ENCODE measurements at regions not wholly inside any gene's neighbourhood (a gene's known extent, or its start where the extent isn't known, plus 50 kb on each side); places are given as distances from the start of the nearest gene placed in this dataset.

DNA sequence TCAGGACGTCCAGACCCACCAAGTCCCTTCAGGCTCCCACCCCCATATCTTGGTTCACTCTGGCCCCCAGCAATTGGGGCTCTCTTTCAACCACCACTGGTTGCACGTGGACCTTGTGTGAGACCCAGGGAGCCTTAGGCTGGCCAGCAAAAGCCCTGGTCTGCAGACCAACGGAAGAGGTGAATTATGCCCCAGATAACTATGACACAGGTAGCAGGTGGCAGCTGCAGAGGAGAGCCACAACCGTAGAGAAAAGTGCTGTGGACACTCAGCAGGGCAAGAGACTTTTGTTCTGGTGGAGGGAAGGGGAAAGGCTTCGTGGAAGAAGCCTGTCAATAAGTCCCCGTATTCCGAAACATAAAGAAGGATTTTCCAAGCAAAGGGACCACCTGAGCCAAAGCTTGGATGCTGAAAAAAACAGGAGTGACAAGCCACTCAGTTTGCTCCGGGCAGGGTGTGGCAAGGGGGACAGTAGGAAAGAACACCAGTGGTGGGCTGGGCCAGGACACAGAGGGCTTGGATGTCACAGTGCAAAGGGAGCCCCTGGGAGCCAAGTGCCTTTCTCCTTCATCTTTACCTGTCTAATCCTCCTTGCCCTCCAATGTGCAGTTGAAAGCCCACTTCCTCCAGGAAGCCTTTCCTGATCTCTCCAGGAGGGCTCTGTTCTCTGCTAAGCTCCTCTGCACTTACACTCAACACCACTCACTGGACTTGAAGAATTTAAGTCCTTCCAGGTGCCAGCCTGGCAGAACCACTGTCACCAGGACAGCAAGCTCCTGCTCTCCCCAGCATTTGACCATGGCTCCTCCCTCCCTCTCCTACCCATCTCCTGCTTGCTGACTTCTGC lies 264.7 kb downstream of the BUD13 start:
- TF ChIP-seq, protein P1, sequence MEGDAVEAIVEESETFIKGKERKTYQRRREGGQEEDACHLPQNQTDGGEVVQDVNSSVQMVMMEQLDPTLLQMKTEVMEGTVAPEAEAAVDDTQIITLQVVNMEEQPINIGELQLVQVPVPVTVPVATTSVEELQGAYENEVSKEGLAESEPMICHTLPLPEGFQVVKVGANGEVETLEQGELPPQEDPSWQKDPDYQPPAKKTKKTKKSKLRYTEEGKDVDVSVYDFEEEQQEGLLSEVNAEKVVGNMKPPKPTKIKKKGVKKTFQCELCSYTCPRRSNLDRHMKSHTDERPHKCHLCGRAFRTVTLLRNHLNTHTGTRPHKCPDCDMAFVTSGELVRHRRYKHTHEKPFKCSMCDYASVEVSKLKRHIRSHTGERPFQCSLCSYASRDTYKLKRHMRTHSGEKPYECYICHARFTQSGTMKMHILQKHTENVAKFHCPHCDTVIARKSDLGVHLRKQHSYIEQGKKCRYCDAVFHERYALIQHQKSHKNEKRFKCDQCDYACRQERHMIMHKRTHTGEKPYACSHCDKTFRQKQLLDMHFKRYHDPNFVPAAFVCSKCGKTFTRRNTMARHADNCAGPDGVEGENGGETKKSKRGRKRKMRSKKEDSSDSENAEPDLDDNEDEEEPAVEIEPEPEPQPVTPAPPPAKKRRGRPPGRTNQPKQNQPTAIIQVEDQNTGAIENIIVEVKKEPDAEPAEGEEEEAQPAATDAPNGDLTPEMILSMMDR (conservative IDR thresholded peaks at IDR 0.05; ENCODE audit: low read depth, low read length): no peak
- no peak for DNase-seq (ENCODE audit: low read depth)
- no peak overlapping the region for H3K4me3 ChIP-seq (ENCODE audit: low read length)

DNA sequence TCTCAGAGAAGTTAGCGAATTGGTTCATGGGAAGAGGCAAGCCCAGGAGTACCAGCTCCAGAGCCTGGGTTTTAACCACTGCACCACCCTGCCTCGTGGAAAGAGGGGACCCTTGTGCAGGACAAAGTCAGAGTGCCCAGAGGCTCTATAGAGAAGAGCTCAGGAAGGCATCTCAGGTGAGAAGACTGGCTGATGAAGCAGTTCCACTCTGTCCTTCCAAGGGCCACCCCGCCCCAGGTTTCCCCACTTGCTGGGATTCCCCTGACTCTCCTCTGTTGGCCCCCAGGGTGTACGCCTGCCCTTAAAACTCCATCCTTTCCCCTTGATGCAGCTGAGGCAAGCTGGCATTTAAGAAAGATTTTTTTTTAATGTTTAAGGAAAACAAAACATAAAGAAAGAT lies 265.8 kb downstream of the BUD13 start:
- TF ChIP-seq, protein P1 (conservative IDR thresholded peaks at IDR 0.05; ENCODE audit: low read depth, low read length): no peak
- no peak overlapping the region for H3K4me3 ChIP-seq (ENCODE audit: low read length)
- DNase-seq (ENCODE audit: low read depth): no peak

DNA sequence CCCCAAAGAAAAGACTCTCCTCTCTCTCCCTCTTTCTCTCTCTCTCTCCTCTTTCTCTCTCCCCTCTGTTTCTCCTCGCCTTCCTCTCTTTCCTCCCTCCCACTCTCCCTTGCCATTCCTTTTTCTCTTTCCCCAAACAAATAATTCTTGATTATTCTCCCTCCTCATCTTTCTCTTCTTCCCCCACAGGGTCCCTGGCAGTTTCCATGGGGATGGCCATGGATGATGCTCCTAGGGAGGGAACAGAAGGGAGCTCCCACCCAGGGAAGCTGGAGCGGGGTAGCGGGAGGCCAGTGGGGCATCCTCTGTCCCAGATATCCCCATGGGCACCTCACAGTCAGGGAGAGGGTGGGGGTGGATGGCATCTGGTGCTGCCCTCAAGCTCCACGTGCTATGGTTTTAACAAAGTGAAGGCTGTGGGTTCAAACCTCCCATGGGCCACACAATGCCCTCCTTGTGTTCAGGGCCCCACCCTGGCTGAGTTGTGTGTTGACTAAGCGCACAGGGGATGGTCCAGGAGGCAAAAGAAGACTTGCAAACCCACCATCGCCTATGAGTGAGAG lies 266.4 kb downstream of the BUD13 start:
- no peak overlapping the region for H3K4me3 ChIP-seq (ENCODE audit: low read length)
- no peak for DNase-seq (ENCODE audit: low read depth)
- TF ChIP-seq, protein P1 (conservative IDR thresholded peaks at IDR 0.05; ENCODE audit: low read depth, low read length): no peak

DNA sequence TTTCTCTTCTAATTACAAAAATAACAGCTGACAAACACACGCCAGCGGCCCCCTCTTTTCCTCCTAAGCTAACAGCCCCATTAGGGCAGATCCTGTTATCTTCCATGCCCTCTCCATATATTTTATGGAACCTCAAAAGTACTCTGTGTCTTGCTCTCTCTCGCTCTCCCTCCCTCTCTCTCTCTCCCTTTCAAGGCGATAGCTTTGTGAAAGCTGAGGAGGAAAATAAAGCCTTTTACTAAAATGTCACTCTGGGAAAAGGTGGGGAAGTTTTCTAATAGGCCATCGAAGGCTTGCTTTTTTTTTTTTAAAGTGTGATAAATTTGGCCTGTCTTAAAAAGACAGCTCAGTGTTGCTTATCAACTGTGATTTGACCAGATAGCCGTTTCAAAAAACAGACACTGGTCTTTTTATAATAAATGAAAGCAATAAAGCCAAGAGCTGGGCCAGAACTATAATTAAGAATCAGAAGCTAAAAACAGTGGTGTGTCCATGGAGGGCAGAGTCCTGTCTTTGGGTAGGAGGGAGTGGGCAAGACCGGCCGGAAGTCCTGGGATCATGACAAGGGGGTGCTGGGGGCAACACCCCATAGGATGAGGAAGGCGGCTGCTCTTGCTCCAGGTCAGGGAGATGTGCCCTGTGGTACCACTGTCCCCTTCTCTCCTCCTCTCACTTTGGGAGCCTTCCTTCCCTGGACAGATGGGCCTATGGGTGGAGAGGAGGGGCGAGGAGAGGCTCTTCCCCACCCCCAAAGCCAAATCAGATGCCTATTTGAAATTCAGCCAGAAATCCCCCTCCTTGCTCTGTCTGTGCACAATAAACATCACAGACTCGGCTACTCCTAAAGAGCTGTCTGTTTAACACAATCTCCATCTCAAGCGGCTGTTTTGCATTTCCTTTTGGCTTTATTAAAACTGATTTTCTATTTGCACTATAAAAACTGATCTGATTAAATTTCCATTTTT lies 267.2 kb downstream of the BUD13 start:
- no peak for DNase-seq (ENCODE audit: low read depth)
- TF ChIP-seq, protein P1 (conservative IDR thresholded peaks at IDR 0.05; ENCODE audit: low read depth, low read length): no peak
- H3K4me3 ChIP-seq (ENCODE audit: low read length): no peak overlapping the region

DNA sequence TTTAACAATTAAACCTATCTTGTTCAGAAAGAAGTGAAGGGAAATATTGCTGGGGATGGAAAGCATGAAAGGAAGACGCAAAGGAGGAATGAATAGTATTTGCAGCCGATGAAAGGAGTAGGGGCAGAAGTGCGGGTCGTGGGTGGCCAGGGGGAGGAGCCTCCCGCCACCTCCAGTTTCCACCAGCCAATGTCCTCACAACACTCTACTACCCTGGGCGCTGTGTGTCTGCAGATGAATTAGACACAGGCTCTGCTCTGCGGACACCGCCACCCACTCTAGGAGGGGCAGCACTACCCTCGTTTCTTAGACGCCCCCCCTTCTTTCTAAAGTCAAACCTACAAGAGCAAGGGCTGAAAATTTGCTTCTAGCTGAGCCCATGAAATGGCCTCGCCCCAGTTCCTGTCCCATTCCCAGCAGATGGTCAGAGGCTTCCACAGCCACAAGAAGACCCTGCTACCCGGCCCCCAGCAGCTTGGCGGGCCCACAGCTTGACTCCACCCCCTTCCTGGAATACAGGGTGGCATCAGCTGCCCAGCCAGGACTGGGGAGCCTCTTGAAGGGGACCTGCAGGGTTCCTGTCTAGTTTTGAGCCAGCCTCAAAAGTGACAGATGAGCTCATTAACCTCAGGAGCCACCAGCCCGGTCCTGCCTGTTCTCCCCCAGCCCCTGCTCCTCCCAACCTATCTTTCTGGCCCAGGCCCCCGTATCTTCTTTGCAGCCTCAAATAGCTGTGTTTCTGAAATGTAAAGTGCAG lies 268.1 kb downstream of the BUD13 start:
- TF ChIP-seq, protein P1 (conservative IDR thresholded peaks at IDR 0.05; ENCODE audit: low read depth, low read length): no peak
- H3K4me3 ChIP-seq (ENCODE audit: low read length): no peak overlapping the region
- DNase-seq (ENCODE audit: low read depth): no peak

Measured in retinal pigment epithelial cell (primary cell).